COLO668 (cell line): ENCODE measurements at regions not wholly inside any gene's neighbourhood (a gene's known extent, or its start where the extent isn't known, plus 50 kb on each side); places are given as distances from the start of the nearest gene placed in this dataset.

Experiments used
- DNase-seq: peaks from one replicate; lab custom pipeline; 2025; ENCODE audit not compliant: unreplicated experiment; lab: John Stamatoyannopoulos, UW

DNA sequence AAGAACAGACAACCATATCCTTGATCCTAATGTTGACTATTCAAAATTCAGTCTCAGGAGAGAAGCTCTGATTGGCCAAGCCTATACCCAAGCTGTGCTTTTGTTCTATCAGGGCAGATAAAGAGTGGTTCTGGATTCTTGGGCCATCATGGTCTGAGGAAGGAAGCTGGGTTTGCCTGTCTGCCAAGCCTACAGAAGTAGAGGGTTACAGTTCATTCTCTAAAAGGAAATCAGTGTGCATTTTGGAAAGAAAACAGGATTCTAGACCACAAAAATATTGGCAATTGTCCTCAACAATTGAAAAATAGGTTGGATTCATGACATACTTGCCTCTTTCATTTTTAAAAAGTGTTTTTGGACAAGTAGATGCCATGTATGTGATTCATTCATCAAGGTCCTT lies 145.4 kb upstream of the BMP2 start:
- DNase-seq = no peak

DNA sequence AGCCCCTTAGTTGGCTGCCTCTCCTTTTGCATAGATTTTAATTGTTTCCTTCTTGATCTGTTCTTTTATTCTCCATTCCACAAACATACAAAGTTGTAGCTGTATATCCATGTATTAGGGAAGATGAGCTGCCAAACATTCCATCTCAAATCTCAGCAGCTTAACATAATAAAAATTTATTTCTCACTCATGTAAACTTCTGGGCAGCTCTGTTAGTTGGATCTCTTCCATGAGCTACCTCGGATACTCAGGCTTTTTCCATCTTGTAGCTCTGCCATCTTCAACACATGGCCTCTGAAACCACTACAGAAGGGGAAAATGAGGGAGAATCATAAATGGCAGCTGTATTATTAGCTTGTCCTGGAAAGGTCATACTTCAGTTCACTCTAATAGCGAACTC lies 149.4 kb upstream of the BMP2 start:
- no peak for DNase-seq

DNA sequence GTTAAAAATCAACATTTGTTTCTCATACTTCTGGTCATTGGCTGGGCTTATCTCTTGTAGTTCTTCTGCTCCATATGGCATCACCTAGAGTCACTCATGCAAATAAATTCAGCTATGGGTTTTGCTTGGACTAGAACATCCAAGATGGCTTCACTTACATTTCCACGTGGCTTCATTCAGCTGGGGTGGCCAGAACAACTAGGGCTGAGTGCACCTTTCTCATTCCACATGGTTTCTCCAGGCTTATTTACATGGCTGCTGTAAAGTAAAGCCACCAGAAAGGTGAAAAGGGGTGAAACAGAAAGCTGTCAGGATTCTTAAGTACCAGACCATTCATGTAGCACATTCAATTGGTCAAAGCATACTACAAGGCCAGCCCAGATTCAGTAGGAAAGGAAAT lies 151.1 kb upstream of the BMP2 start:
- DNase-seq = no peak

DNA sequence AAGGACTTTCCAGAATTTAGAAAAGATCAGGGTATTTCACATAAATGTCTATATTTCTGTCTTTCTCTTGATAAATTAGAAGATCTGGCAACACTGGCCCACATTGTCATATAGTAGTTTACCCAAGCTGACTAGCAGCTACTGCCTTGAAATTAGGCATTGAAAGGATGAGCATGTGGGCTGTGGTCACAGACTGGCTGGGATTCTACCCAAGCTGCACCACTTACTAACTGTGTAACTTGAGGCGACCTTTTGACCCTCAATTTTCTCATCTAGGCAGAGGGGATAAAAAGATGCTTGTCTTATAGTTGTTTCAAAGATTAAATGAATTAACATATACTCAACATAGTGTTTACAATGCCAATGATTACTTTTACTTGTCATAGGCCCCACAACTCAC lies 152.7 kb upstream of the BMP2 start:
- DNase-seq = no peak

DNA sequence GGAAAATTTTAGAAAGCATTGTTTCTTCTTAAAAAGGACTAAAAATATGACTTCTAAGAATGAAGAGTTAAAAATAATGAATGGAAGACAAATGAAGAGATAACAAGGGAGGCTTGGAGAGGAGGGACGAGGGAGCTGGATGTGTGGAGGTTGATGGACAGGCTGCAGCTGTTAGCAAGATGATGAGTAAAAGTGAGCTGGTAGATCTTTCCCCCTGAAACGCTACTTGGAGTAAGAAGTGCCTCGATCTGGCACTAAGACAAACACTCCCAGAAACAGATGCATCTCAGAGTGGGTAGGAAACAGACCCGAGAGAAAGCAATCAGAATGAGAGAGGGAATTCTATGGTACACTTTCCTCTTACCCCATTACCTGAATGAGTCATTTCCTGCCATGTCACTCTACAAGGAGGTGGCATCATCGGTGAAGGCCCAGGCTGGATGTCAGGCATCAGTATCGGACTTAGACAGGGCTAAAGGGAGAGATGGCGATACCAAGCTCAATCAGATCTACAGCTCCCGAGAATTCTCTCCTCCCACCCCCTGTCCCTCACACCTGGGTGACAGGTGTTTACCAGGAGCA lies 154.1 kb upstream of the BMP2 start:
- DNase-seq = peak; percentile 24

DNA sequence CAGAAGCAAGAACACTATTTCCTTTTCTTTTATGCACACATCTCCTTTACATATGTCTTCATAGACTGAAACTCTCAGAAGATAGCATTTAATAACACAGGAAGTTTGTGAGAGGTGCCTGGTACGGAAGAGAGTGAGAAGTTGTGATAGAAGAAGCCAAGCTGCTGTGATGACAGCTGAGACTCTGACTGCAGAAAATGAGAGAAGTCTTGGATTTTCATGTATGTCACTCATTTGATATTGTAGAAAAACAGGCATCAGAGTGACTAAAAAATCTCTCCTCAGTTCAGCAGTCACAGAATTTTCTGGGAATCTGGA lies 154.9 kb upstream of the BMP2 start:
- no peak for DNase-seq

DNA sequence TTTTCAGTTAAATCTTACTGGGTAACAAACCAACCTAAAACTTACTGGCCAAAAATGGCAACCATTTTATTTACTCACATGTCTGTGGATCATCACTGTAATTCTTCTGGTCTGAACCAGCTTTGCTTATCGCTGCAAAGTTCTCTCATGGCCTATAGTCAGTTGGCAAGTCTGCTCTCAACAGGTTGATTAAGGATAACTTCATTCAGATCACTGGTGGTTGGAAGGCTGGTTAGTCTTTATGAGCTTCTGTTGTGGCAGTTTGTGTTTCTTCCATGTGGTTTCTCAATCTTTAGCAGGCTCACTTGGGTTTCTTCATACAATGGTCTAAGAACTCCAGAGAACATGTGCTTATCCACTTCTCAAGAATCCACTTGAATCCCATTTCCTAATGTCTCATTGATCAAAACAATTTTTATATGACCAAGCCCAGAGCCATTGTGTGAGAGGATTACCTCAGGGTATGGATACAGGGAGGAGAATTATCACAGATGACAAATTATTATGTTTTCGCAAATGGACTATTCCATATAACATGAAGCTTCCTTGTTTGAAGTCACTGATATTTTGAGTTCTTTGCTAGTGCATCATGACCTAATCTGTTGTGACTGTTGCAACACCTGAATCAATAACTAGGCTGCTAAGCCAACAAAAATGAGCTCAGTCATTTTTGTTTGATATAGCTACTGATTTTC lies 155.4 kb upstream of the BMP2 start:
- DNase-seq = no peak

DNA sequence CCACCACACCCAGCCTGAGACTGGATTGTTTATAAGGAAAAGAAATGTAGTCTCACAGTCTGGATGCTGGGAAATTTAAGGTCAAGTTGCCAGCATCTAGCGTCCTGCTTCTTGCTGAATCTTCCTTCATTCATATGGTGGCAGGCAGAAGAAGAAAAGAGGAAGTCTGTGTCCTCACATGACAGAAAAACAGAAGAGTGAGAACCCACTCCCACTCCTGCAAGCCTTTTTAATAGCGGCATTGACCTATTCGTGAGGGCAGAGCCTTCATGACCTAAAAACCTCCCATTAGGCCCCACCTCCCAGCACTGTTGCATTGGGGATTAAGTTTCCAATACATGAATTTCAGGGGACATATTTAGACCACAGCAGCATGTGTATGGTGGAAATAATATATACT lies 160.8 kb upstream of the BMP2 start:
- DNase-seq = no peak

DNA sequence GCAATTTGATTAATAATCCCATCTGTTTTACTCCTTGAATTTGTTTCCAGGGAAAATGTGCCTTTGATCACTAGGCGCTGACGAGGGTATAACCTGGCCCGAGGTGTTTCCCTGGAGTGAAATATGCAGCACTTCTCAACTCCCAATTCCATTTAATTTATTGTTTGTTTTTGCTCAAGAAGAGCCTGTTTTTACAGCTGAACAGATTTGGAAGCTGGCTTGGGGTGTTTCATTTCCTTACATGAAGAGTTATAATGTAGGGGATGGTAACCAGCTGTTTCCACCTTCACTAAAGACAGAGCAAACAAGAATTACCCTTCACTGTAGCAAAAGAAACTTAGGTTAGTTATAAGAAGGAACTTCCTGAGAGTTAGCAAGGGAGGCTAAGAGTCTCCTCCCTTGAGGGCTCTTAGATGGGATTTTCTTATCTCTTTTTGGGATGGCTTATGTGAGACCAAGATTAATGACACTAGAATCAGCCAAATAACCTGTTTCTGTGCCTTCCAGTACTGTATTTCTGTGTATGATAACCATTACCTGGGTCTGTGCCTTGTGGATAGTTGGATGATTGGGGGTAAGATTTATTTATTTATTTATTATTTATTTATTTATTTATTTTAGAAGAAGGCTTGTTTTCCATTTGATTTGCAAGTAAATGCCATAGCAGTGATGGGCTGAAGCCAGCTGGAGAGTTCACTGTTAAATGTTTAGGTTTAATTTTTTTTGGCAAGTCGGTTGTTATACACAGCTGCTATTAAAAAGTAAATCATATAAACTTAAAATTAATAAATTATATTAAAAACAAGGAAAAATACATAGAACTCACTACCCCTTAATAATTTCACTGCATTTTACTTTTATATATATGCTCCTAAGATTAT lies 162.2 kb upstream of the BMP2 start:
- no peak for DNase-seq

DNA sequence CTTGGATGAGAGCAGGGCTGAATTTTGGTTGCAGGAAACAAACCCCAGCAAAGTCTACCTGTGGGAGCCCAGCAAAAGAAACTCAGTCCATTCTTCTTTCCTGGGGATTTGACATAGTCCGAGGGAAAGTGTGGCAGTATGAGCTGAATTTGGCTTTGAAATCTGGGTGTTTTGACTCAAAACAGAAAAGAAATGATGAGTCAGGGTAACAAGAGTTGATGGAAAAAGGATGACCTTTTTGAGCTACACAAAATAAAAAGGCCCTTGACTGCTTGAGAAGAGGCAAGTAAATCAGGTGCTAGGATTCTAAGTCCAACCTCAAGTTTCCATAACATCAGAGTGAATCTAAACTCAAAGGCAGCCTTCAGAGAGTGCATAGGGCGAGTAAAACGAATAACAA lies 163.3 kb upstream of the BMP2 start:
- DNase-seq = no peak

DNA sequence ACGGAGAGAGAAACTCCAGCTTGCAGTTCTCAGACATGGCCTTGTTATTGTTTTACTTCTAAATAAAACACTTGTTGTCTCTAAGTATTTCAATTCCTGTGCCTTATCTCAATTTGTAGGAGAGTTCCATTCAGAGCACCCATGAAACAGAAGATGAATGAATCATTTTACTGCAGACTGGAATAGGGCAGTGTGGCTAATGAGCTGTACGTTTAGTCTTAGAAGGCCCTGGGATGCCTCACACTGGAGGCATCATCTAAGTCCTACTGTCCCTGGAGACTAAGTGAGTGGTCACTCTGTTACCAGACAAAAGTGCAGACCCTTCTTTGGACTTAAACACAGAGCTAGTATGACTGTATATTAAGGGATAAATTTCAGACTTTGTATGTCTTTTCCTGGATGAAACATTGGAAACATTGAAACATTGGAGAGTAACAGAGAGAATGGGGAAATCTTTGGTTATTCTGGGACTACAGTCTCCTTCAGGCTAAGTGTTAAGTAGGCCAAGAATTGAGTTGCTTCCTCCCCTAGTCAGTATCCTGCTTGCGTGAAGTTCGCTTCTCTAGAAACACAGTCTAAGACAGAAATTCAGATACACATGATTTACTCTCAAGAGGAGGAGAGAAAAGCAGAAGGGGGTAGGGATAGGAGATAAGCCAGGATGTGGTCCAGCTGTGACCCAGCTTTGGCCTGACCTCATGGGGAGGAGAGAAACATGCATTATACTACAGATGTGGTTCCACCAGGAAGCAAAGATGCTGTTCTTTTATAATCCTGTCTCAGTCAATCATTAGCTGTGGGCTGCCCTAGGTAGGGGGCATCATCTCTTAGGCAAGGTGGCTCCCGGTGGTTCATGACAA lies 167.4 kb upstream of the BMP2 start:
- no peak for DNase-seq

DNA sequence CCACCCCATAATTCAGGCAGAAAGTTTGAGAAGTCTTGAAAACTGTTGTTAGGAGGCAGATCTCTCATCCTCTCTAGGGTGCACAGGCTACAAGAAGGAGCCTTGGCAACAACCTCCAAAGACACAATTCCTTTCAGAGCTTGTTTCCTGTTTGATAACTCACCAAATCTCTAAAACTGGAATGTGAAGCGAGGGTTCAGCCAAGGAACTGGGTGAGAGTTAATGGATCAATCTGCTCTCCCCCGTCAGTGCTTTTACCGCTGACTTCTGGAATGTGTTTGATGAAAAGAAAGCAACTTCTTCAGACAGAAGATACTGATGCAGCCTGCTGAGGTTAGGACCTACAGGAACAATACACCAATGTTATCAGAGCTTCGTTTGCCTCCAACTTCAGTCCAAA lies 171.8 kb upstream of the BMP2 start:
- no peak for DNase-seq

DNA sequence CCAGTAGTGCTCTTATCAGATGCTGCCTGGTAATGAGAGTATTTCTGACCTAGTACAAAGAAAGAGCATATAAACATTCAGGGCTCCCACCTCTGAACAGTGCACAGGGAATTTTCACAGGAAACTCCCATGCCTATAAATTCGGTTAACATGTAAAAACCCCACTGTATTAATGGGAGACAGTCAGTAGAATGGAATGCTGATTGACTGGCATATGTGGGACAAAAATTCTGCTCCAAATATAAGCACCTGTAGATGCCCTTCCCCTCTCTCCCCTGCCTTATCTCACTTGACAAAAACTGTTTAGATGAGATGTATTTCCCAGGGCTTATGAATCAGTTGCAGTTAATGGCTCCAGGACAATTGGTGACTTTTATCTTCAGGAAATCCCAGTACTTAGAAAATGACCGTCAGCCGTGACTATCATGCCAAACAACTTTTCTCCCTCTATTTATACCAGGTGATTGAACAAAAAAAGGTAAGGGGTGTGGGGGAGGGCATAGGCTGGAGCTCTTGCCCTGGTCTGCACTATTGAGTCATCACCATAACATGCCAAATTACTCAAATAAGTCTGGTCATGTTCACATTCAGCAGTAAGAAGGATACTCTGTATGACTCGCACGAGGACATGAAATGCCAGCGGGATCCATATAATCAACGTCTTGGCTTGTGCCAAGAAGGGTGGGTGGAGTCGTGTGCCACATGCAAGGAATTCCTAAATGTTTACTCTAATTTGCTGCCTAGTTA lies 176.4 kb upstream of the BMP2 start:
- DNase-seq = no peak

DNA sequence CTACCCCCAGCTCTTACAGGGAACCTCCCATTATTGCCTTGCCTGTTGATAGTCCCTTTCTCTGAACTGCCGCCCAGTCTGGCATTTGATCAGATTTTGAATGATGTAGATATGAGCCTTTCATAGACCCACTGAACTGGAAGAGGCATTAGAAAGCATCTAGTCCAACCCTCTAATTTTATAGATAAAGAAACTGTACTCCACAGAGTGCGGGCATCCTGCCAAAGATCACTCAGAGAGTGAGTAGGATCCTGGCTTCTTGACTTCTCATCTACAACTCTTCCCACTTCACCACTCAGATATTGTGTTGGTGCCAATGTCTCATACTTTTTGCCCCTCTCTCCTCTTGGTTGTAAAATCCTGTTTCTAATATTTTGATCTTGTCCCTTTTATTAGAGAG lies 179.2 kb upstream of the BMP2 start:
- no peak for DNase-seq

DNA sequence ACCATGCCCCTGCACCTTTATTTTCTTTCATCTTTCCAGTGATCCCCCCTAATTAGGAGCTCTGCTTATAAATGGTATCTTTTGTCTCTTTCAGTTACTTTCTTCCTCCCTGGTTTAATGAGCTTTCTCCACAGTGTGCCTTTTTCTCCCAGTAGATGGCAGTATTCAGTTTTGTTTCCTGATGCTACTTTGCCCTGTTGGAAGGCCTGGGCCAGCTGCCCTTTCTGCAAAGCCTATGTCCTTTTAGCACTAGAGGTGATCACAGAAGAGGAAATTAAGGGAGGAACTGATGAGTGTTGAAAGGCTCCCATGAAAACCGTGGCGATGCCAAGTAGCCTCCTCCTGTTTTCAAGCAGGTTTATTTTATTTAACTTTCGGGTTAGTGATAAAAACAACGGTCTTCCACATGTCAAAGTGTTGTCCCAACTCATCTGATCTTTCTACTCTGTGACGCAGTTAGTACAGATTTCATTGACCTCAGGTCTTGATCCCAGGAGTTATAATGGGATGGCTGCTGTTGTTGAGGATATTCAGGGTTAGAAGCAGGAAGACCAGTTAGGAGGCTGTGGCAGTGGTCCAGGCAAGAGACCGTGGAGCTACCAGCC lies 184.2 kb upstream of the BMP2 start:
- DNase-seq = peak; percentile 49

DNA sequence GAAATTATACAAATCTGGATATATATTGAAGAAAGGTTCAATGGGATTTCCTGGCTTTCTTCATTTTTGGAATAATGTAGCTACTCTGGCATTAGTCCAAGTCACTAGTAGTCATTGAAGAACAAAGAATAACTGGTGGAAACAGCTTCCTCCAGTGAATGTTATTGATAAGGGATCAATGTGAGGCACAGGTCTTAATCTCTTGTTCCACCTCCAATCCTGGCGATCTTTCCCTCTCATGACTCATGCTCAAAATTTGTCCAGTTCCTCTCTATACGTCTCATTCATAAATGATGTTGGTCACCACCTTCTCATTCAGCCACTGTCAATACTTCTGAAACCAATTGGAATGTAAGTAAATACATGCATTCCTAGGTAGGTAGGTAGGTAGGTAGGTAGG lies 185.0 kb upstream of the BMP2 start:
- DNase-seq = no peak

DNA sequence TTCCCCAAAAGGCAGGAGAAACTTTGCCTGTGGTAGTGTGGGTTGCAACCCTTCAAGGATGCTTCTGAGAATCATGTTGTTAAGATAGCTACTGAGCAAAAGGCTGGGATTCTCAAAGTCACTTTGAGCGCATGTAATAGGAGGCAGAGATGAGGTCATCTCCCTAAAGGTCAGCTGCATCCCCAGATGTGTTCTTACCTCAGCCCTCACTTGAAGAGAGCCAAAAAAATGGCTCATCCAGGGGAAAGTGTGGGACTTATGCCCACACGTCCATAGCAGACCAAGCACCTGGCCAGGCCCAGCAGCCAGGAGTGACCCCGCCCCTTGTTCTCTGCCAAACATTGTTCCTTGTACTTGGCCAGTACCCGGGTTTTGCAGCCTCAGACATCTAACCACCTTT lies 187.0 kb upstream of the BMP2 start:
- DNase-seq = no peak

DNA sequence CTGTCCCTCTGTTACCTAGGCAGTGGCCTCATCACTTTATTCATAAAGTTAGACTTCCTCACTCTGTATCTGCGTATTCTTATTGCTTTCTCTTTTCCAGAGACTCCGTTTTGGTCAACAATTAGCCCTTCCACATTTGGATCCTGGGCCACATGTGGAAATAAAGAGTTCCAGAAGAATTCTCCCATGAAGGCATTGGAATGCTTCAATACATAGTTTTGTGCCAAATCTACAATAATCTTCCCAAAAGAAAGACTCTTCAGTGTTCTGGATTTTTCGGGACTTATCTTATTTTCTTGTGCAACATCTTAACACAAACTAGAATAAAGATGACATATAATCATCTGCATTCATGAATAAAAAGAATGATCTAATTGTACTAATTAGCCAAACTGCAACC lies 187.7 kb upstream of the BMP2 start:
- DNase-seq = no peak

DNA sequence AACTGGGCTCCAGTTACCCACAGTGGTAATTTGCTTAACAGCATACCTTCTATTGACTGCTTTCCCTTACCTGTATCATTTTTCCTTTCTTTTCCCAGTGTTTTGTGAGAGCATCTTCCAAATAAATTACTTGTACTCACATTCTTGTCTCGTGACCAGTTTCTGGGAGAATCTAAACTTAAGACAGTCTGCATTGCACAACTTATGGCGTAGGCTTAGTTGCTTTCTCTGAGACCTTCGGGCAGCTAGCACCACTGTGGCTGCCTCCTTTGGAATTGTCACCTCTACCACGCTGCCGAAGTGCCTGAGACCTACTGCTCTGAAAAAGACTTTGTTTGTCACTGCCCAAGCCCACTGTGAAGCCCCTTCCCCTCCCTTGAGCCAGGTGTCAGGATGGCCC lies 188.1 kb upstream of the BMP2 start:
- no peak for DNase-seq

DNA sequence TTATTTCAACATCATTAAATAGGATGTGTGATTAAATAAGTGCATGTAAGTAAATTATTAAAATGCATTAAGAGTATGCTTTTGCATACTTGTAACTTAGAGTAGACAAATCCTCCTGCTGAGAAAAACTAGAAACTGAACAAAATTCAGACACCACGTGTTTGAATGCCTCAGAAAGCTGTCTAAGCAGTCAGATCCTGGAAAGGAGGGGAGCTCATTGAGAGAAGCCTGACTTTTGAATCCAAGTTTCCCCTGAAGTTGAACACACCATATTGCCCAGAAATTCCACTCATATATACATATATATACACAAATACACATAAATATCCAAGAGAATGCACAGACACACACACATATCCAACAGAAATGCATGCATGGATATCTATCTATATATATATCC lies 190.0 kb upstream of the BMP2 start:
- DNase-seq = no peak
